ENCODE measurements at regions not wholly inside any gene's neighbourhood (a gene's known extent, or its start where the extent isn't known, plus 50 kb on each side); places are given as distances from the start of the nearest gene placed in this dataset.

- H3K18ac ChIP-seq (ENCODE audit: low read length) = no peak overlapping the region
- no peak overlapping the region for H3K56ac ChIP-seq (ENCODE audit: low read length)
- H3K4me3 ChIP-seq (ENCODE audit: low read length) = no peak overlapping the region
- no peak for DNase-seq
- no peak overlapping the region for H2AK5ac ChIP-seq (ENCODE audit: low read length)
- H3K79me2 ChIP-seq (ENCODE audit: control insufficient read depth, insufficient read depth, low read length) = no peaks in the 10 kb centered on the region
- no peak overlapping the region for H3K4me2 ChIP-seq (ENCODE audit: low read length)
- no peak overlapping the region for H3K9ac ChIP-seq (ENCODE audit: low read length)
- H2BK120ac ChIP-seq (ENCODE audit: low read depth, low read length) = no peak overlapping the region
- H3K36me3 ChIP-seq (ENCODE audit: control insufficient read depth, insufficient read depth, low read length) = no peaks in the 10 kb centered on the region
- H4K5ac ChIP-seq (ENCODE audit: low read length) = no peak overlapping the region
- no peaks in the 10 kb centered on the region for H3K27me3 ChIP-seq (ENCODE audit: insufficient read depth, low read length, poor library complexity)
- H2BK5ac ChIP-seq (ENCODE audit: low read length) = no peak overlapping the region
- peaks cover 3% of the 10 kb centered on the region for H3K4me1 ChIP-seq (ENCODE audit: control insufficient read depth, low read depth, low read length)
- no peak overlapping the region for H4K8ac ChIP-seq (ENCODE audit: low read depth, low read length)
- H3K27ac ChIP-seq (ENCODE audit: low read depth, low read length) = no peak overlapping the region
- no peak overlapping the region for H3K4ac ChIP-seq (ENCODE audit: low read depth, low read length)
- H2BK15ac ChIP-seq (replicated peaks; ENCODE audit: low read depth) = no peak overlapping the region
- H3K23ac ChIP-seq (ENCODE audit: low read length) = no peak overlapping the region
- no peaks in the 10 kb centered on the region for H3K79me1 ChIP-seq (ENCODE audit: low read length)
- WGBS (ENCODE audit: extremely low coverage, insufficient coverage, low lambda C conversion rate) = no CpG with 5 or more reads among the region's 5 CpGs
Measured at GRCh38 chr13:100853434-100853833, 178.8 kb upstream of the TMTC4 start.

GRCh38 chr13:100852146-100852545, 177.6 kb upstream of the TMTC4 start:
- H3K9ac ChIP-seq (ENCODE audit: low read length) = no peak overlapping the region
- H2AK5ac ChIP-seq (ENCODE audit: low read length) = no peak overlapping the region
- no peak overlapping the region for H3K18ac ChIP-seq (ENCODE audit: low read length)
- no peak overlapping the region for H3K27ac ChIP-seq (ENCODE audit: low read depth, low read length)
- H4K5ac ChIP-seq (ENCODE audit: low read length) = no peak overlapping the region
- H2BK120ac ChIP-seq (ENCODE audit: low read depth, low read length) = no peak overlapping the region
- no peak overlapping the region for H2BK15ac ChIP-seq (replicated peaks; ENCODE audit: low read depth)
- H3K23ac ChIP-seq (ENCODE audit: low read length) = no peak overlapping the region
- no peak overlapping the region for H3K4me3 ChIP-seq (ENCODE audit: low read length)
- no peak overlapping the region for H4K8ac ChIP-seq (ENCODE audit: low read depth, low read length)
- no peaks in the 10 kb centered on the region for H3K36me3 ChIP-seq (ENCODE audit: control insufficient read depth, insufficient read depth, low read length)
- no peak overlapping the region for H3K4ac ChIP-seq (ENCODE audit: low read depth, low read length)
- H3K4me1 ChIP-seq (ENCODE audit: control insufficient read depth, low read depth, low read length) = peaks cover 3% of the 10 kb centered on the region
- H3K56ac ChIP-seq (ENCODE audit: low read length) = no peak overlapping the region
- no peaks in the 10 kb centered on the region for H3K79me2 ChIP-seq (ENCODE audit: control insufficient read depth, insufficient read depth, low read length)
- H3K4me2 ChIP-seq (ENCODE audit: low read length) = no peak overlapping the region
- no peak for DNase-seq
- no peak overlapping the region for H2BK5ac ChIP-seq (ENCODE audit: low read length)
- no CpG with 5 or more reads among the region's 1 CpG for WGBS (ENCODE audit: extremely low coverage, insufficient coverage, low lambda C conversion rate)
- no peaks in the 10 kb centered on the region for H3K79me1 ChIP-seq (ENCODE audit: low read length)
- no peaks in the 10 kb centered on the region for H3K27me3 ChIP-seq (ENCODE audit: insufficient read depth, low read length, poor library complexity)

GRCh38 chr13:100848304-100848703, 173.7 kb upstream of the TMTC4 start:
- Histone ChIP-seq H2BK15ac (replicated peaks; ENCODE audit: low read depth) (no peak overlapping the region), H3K27me3 (ENCODE audit: insufficient read depth, low read length, poor library complexity) (no peaks in the 10 kb centered on the region), H3K36me3 (ENCODE audit: control insufficient read depth, insufficient read depth, low read length) (no peaks in the 10 kb centered on the region), H2BK5ac (ENCODE audit: low read length) (no peak overlapping the region), H3K9ac (ENCODE audit: low read length) (no peak overlapping the region), H4K8ac (ENCODE audit: low read depth, low read length) (no peak overlapping the region), H3K79me2 (ENCODE audit: control insufficient read depth, insufficient read depth, low read length) (no peaks in the 10 kb centered on the region), H3K18ac (ENCODE audit: low read length) (no peak overlapping the region), H4K5ac (ENCODE audit: low read length) (no peak overlapping the region), H2AK5ac (ENCODE audit: low read length) (no peak overlapping the region), H2BK120ac (ENCODE audit: low read depth, low read length) (no peak overlapping the region), H3K4me3 (ENCODE audit: low read length) (no peak overlapping the region), H3K79me1 (ENCODE audit: low read length) (no peaks in the 10 kb centered on the region), H3K56ac (ENCODE audit: low read length) (no peak overlapping the region), H3K27ac (ENCODE audit: low read depth, low read length) (no peak overlapping the region), H3K4ac (ENCODE audit: low read depth, low read length) (no peak overlapping the region), H3K4me2 (ENCODE audit: low read length) (no peak overlapping the region), H3K4me1 (ENCODE audit: control insufficient read depth, low read depth, low read length) (no peaks in the 10 kb centered on the region), H3K23ac (ENCODE audit: low read length) (no peak overlapping the region)
- DNase-seq = no peak
- WGBS (ENCODE audit: extremely low coverage, insufficient coverage, low lambda C conversion rate) = no CpG with 5 or more reads among the region's 6 CpGs

GRCh38 chr13:100845128-100845757, 170.6 kb upstream of the TMTC4 start:
- H2BK5ac ChIP-seq (ENCODE audit: low read length) = no peak overlapping the region
- H2AK5ac ChIP-seq (ENCODE audit: low read length) = no peak overlapping the region
- H3K4me1 ChIP-seq (ENCODE audit: control insufficient read depth, low read depth, low read length) = no peaks in the 10 kb centered on the region
- H3K23ac ChIP-seq (ENCODE audit: low read length) = no peak overlapping the region
- no peak overlapping the region for H3K56ac ChIP-seq (ENCODE audit: low read length)
- no peak overlapping the region for H4K8ac ChIP-seq (ENCODE audit: low read depth, low read length)
- no peak for DNase-seq
- H3K4ac ChIP-seq (ENCODE audit: low read depth, low read length) = no peak overlapping the region
- H3K27ac ChIP-seq (ENCODE audit: low read depth, low read length) = no peak overlapping the region
- no peaks in the 10 kb centered on the region for H3K36me3 ChIP-seq (ENCODE audit: control insufficient read depth, insufficient read depth, low read length)
- H3K79me2 ChIP-seq (ENCODE audit: control insufficient read depth, insufficient read depth, low read length) = no peaks in the 10 kb centered on the region
- H3K27me3 ChIP-seq (ENCODE audit: insufficient read depth, low read length, poor library complexity) = no peaks in the 10 kb centered on the region
- H3K18ac ChIP-seq (ENCODE audit: low read length) = no peak overlapping the region
- H2BK15ac ChIP-seq (replicated peaks; ENCODE audit: low read depth) = no peak overlapping the region
- no peaks in the 10 kb centered on the region for H3K79me1 ChIP-seq (ENCODE audit: low read length)
- no peak overlapping the region for H3K4me3 ChIP-seq (ENCODE audit: low read length)
- WGBS (ENCODE audit: extremely low coverage, insufficient coverage, low lambda C conversion rate) = no CpG with 5 or more reads among the region's 3 CpGs
- H4K5ac ChIP-seq (ENCODE audit: low read length) = no peak overlapping the region
- no peak overlapping the region for H3K4me2 ChIP-seq (ENCODE audit: low read length)
- H2BK120ac ChIP-seq (ENCODE audit: low read depth, low read length) = no peak overlapping the region
- H3K9ac ChIP-seq (ENCODE audit: low read length) = no peak overlapping the region

- DNase-seq = no peak
- Histone ChIP-seq H3K79me2 (ENCODE audit: control insufficient read depth, insufficient read depth, low read length) (no peaks in the 10 kb centered on the region), H3K56ac (ENCODE audit: low read length) (no peak overlapping the region), H3K9ac (ENCODE audit: low read length) (no peak overlapping the region), H4K8ac (ENCODE audit: low read depth, low read length) (no peak overlapping the region), H2BK15ac (replicated peaks; ENCODE audit: low read depth) (no peak overlapping the region), H3K4ac (ENCODE audit: low read depth, low read length) (no peak overlapping the region), H3K79me1 (ENCODE audit: low read length) (no peaks in the 10 kb centered on the region), H2BK120ac (ENCODE audit: low read depth, low read length) (no peak overlapping the region), H3K27ac (ENCODE audit: low read depth, low read length) (no peak overlapping the region), H3K4me3 (ENCODE audit: low read length) (no peak overlapping the region), H4K5ac (ENCODE audit: low read length) (no peak overlapping the region), H2AK5ac (ENCODE audit: low read length) (no peak overlapping the region), H3K27me3 (ENCODE audit: insufficient read depth, low read length, poor library complexity) (no peaks in the 10 kb centered on the region), H3K36me3 (ENCODE audit: control insufficient read depth, insufficient read depth, low read length) (no peaks in the 10 kb centered on the region), H2BK5ac (ENCODE audit: low read length) (no peak overlapping the region), H3K18ac (ENCODE audit: low read length) (no peak overlapping the region), H3K4me2 (ENCODE audit: low read length) (no peak overlapping the region), H3K4me1 (ENCODE audit: control insufficient read depth, low read depth, low read length) (no peaks in the 10 kb centered on the region), H3K23ac (ENCODE audit: low read length) (no peak overlapping the region)
- no CpG with 5 or more reads among the region's 1 CpG for WGBS (ENCODE audit: extremely low coverage, insufficient coverage, low lambda C conversion rate)
Measured at GRCh38 chr13:100842136-100842535, 167.5 kb upstream of the TMTC4 start.

- H4K8ac ChIP-seq (ENCODE audit: low read depth, low read length) = no peak overlapping the region
- H3K18ac ChIP-seq (ENCODE audit: low read length) = no peak overlapping the region
- no peak overlapping the region for H3K4me3 ChIP-seq (ENCODE audit: low read length)
- H2AK5ac ChIP-seq (ENCODE audit: low read length) = no peak overlapping the region
- no peaks in the 10 kb centered on the region for H3K79me1 ChIP-seq (ENCODE audit: low read length)
- H3K79me2 ChIP-seq (ENCODE audit: control insufficient read depth, insufficient read depth, low read length) = no peaks in the 10 kb centered on the region
- no peak overlapping the region for H3K27ac ChIP-seq (ENCODE audit: low read depth, low read length)
- no peaks in the 10 kb centered on the region for H3K36me3 ChIP-seq (ENCODE audit: control insufficient read depth, insufficient read depth, low read length)
- H3K56ac ChIP-seq (ENCODE audit: low read length) = no peak overlapping the region
- H3K23ac ChIP-seq (ENCODE audit: low read length) = no peak overlapping the region
- WGBS (ENCODE audit: extremely low coverage, insufficient coverage, low lambda C conversion rate) = no CpG with 5 or more reads among the region's 2 CpGs
- H3K4me2 ChIP-seq (ENCODE audit: low read length) = no peak overlapping the region
- no peaks in the 10 kb centered on the region for H3K4me1 ChIP-seq (ENCODE audit: control insufficient read depth, low read depth, low read length)
- H3K9ac ChIP-seq (ENCODE audit: low read length) = no peak overlapping the region
- H3K27me3 ChIP-seq (ENCODE audit: insufficient read depth, low read length, poor library complexity) = no peaks in the 10 kb centered on the region
- no peak overlapping the region for H2BK120ac ChIP-seq (ENCODE audit: low read depth, low read length)
- DNase-seq = no peak
- no peak overlapping the region for H4K5ac ChIP-seq (ENCODE audit: low read length)
- H2BK15ac ChIP-seq (replicated peaks; ENCODE audit: low read depth) = no peak overlapping the region
- H2BK5ac ChIP-seq (ENCODE audit: low read length) = no peak overlapping the region
- no peak overlapping the region for H3K4ac ChIP-seq (ENCODE audit: low read depth, low read length)
Measured at GRCh38 chr13:100838387-100838786, 163.8 kb upstream of the TMTC4 start.

Data from mesendoderm (in vitro differentiated cells).